OCI-LY7 (cell line): ENCODE measurements at regions not wholly inside any gene's neighbourhood (a gene's known extent, or its start where the extent isn't known, plus 50 kb on each side); places are given as distances from the start of the nearest gene placed in this dataset.

ENCODE experiments used
- EZH2phosphoT487 ChIP-seq: fragments of 200-600 bp; sonication (generic); IDR thresholded peaks from 2 replicates; pipeline ENCODE4 v1.6.1; 2018; ENCODE audit warnings: low read depth, borderline replicate concordance, mild to moderate bottlenecking, mixed run types, antibody characterized with exemption, low read length, moderate library complexity, mixed read lengths
- TF ChIP-seq, protein P1 (sequence below): fragments of 200-600 bp; sonication (generic); conservative IDR thresholded peaks from 2 replicates; pipeline ENCODE4 v1.5.1; 2014; ENCODE audit warnings: mild to moderate bottlenecking, antibody characterized with exemption, low read length, moderate library complexity, mixed read lengths

DNA sequence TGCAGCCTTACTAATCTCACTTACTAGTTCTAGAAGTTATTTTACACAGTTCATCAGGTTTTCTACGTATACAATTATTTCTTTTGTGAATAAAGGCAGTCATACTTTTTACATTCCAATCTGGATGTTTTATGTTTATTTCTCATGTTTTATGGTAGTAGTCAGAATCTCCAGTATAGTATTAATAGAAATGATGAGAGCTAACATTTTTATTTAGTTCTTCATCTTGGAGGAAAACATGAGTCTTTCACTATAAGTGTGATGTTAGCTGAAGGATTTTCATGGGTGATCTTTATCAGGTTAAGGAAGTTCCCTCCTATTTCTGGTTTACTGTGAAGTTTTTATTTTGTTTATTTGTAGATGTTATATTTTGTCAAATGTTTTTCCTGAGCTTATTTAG lies 256.1 kb upstream of the GIMD1 start:
- TF ChIP-seq, protein P1, sequence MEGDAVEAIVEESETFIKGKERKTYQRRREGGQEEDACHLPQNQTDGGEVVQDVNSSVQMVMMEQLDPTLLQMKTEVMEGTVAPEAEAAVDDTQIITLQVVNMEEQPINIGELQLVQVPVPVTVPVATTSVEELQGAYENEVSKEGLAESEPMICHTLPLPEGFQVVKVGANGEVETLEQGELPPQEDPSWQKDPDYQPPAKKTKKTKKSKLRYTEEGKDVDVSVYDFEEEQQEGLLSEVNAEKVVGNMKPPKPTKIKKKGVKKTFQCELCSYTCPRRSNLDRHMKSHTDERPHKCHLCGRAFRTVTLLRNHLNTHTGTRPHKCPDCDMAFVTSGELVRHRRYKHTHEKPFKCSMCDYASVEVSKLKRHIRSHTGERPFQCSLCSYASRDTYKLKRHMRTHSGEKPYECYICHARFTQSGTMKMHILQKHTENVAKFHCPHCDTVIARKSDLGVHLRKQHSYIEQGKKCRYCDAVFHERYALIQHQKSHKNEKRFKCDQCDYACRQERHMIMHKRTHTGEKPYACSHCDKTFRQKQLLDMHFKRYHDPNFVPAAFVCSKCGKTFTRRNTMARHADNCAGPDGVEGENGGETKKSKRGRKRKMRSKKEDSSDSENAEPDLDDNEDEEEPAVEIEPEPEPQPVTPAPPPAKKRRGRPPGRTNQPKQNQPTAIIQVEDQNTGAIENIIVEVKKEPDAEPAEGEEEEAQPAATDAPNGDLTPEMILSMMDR, result no peak
- TF ChIP-seq EZH2phosphoT487, result no peak
